GM19438 (cell line): ENCODE measurements at regions not wholly inside any gene's neighbourhood (a gene's known extent, or its start where the extent isn't known, plus 50 kb on each side); places are given as distances from the start of the nearest gene placed in this dataset.
"Not testable (repeated sequence)": the region's sequence is repeated elsewhere in the genome, so short reads cannot be mapped to it uniquely, and the experiment has no call there.

Experiments used
- ATAC-seq: cut with Tn5 transposase; IDR thresholded peaks from one replicate; pipeline ENCODE4 v1.9.1; 2021; ENCODE audit warnings: low read depth; ENCODE audit not compliant: unreplicated experiment

DNA sequence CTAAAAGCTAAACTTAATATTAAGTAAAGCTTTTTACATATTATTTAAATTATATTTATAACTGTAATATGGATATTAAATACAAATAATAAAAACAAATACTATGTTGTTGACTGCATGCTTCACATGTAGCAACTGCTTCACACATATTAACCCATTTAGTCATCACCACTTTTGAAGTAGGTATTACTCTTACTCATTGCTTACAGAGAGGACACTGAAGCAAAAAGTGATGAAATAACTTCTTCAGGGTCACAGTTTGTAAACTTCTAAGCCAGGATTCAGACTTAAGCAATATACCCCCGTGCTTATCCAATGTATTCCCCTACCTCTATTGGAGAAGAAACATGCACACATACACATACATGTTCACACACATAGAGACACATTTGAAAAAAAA is 166.6 kb downstream of the DKK2 start:
- no peak for ATAC-seq

DNA sequence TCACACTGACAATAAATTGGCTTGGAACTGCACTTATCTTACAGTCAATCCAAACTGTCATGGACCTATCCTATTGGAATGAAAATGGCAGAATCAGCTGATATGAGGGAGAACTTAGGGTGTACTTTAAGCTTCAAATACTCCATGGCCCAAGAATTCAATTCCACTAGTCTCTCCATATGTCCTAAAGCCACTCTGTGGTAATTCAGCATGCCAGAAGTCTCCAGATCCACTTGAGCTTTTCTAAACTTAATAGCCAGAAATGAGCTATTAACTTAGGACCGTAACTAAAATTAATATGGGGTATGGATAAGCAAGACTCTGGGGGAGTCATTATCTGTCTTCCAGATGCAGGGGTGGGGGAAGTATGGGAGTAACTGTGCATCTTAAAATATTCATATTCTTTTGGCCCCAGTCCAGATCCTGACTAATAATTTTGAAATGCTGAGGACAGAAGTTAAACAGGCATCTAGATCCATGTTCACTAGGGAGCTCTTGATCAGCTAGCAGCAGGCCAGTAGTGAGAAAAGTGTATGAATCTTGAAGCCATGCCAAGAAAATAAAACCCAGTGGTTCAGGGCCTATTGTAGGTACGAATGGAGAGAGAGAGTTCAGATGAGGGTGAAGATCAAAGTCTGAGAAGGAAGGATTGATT is 167.6 kb downstream of the DKK2 start:
- ATAC-seq, result no peak

DNA sequence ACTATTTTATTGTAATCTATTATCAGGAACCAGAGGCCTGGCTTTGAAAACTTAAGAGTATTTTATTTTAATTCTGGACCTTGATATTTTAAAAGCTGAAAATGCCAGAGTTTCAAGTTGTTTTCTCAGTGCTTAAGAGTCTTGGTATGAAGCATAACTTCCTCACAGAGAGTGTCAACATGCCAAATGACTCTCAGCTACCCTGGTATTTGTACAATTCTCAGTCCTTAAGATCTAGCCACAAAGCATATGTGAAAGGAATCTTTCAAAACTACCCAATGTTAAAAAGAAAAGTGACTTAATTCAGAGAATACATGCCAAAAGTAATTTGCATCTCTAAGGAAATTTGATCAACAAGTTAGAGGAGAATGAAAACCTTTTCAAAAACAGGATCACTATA is 171.9 kb downstream of the DKK2 start:
- no peak for ATAC-seq

GRCh38 chr4:106854569-106855351 is 181.4 kb downstream of the DKK2 start:
- ATAC-seq, result no peak

DNA sequence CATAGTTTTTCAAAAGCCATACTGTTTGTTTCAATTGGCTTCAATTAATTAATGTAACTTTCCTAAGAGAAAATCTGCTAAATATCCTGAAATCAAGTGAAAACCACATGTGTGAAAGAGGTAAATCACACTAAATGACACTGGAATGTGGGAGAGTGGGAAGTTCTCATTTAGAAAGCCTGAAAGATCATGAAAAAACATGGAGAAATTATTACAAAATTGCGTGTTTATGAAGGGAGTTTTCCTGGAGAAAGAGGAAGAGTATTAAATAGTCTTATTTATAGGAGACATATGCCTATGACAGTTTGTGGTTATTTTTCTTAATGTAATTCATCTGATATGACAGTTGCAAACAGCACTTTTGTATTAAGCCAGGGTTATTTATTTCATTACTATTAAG is 183.7 kb downstream of the DKK2 start:
- no peak for ATAC-seq

DNA sequence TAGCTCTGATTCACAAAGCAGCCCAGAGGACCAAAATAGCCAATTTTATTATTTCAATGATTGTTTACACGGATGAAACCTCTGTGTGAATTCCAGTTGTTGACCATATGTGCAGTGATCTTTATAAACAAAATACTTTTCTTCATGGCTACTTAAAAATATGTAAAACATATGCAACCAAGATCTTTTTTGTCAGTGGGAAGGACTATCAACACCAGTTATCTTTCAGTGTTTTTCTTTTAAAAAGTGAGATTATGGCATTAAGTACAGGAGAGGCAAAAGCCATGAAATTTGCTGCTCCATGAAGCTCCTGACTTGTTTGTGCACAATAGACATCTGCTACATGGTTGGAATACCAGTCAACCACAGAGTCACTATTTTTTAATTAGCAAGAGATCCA is 184.4 kb downstream of the DKK2 start:
- ATAC-seq, result no peak

- no peak for ATAC-seq
These were observed 185.4 kb downstream of the DKK2 start for GRCh38 chr4:106850691-106851090.

DNA sequence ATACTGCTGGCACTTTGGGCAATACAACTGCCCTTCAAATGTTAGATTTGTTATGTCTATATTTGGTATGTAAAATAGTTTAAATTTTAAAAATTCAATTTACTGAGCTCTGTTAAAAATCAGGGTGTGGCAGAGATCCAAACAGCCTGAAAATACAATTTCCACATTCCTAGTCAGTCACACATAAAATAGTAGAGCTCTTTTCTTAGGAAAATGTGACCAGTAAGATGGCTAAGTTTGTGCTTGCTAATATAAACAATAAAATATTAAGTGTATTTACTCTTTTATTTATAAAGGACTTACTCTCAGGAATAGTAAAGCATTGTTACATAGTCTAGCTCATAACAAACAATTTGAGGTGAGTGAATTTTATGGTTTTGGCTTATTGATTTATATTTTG is 200.2 kb downstream of the DKK2 start:
- ATAC-seq, result no peak

- ATAC-seq, result no peak
These were observed 205.2 kb downstream of the DKK2 start for GRCh38 chr4:106830879-106831278.

- ATAC-seq, result no peak
These were observed 217.3 kb downstream of the DKK2 start for GRCh38 chr4:106818764-106819163.

GRCh38 chr4:106816496-106816895 is 219.6 kb downstream of the DKK2 start:
- ATAC-seq, result no peak

DNA sequence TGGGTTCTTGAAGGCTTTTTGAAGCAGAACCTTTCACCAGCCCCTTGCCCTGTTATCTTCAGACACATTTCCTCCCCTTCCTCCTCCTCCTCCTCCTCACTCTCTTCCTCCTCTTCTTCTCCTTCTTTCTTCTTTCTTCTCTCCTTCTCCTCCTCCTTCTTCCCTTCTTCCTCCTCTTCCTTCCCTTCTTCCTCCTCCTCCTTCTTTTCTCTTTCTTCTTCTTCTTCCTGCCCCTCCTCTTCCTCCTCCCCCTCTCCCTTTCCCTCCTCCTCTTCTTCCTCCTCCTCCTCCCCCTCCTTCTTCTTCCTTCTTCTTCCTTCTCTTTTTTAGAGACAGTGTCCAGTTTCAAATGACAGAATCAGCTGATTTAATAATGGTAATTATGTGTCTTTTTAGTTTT is 226.0 kb downstream of the DKK2 start:
- no peak for ATAC-seq

GRCh38 chr4:106809076-106809475 is 227.0 kb downstream of the DKK2 start:
- ATAC-seq, result no peak

DNA sequence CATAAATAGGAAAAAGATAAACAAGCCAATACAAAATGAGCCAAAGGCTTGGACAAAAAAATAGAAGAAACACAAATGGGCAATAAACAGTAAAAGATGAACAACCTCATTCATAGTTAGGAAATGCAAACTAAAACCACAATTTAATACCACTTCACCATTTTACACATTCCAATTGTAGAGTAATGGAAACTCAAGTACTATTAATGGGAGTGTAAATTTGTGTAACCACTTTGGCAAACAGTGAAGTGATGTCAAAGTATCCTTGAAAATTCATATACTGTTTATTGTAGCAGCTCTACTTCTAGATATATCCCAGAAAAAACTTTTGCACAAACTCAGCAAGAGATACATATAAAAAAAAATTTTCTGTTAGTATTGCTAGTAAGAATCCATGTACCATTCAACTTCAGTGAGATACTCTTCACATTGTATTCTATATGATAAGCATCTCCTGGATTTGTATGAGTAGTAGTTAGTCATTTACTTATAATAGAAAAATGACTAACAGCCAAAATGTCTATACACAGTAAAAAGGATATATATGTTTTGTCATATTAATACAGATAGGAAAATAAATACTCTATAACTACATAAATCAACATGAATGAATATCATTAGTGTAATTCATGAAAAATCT is 229.8 kb downstream of the DKK2 start:
- no peak for ATAC-seq

DNA sequence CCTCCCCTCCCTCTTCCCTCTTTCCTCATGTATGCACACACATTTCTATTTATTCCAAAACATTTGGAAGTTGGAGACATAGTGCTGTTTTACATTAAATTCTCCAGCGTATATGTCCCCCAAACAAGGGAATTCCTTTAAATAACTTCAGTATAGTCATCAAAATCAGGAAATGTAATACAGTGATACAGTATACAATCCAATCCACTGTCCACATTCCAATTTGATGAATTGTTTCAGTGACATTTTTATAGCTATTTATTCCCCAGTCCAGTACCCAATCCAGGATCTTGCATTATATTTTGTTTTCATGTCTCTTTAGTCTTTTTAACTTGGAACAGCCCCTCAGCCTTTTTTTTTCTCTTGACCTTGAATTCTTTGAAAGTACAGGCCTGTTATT is 233.0 kb downstream of the DKK2 start:
- no peak for ATAC-seq

DNA sequence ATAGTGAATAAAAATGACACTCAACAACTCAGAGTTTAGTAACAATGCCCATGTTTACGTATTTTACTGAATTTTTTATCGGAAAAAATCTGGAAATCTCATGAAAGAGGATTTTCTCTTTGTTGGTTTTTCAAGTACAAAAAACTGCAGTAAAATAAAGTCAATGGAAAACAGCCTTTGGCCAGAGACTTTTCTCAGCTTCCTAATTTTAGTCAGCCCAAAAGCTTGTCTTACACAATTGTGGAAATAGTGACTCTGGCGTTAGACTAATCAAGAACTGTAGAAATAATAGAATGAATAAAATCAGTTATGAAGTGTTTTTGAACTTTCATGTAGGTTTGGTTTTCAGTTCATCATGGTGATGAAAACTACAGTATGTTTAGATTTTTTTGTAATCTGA is 234.7 kb downstream of the DKK2 start:
- no peak for ATAC-seq

GRCh38 chr4:106796876-106797275 is 239.2 kb downstream of the DKK2 start:
- ATAC-seq, result no peak

DNA sequence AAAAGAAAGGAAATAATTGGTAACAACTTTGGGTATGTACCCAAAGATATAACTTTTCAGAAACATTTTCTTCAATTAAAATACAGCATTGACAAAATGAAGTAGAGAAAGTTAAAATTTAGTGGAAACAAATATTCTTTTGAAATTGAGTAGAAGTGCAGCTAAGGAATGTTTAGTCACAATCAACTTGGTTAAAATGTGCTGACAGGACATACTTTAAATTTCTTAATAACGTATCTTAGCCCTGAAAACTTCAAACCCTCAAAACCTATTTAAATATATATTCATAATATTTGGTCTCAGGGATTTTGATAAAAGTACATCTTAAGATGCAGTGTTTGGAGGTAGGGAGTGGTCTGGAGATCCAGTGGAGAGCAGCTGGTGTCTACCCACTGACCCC is 240.8 kb downstream of the DKK2 start:
- ATAC-seq, result no peak

GRCh38 chr4:106793933-106794332 is 242.2 kb downstream of the DKK2 start:
- ATAC-seq, result no peak

GRCh38 chr4:106775636-106776035 is 260.5 kb downstream of the DKK2 start:
- ATAC-seq, result no peak

DNA sequence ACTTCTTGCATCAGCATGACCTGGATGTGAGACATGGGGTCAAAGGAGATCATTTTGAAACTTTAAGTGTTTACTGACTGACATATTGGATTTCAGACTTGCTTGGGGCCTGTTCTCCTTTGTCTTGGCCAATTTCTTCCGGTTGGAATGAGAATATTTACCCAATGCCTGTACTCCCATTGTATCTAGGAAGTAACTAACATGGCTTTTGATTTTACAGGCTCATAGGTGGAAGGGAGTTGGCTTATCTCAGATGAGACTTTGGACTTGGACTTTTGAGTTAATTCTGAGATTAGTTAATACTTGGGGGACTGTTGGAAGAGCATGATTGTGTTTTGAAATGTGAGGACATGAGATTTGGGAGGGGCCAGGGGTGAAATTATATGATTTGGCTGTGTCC is 262.1 kb downstream of the DKK2 start:
- ATAC-seq, result not testable (repeated sequence)
